ENCODE measurements at regions not wholly inside any gene's neighbourhood (a gene's known extent, or its start where the extent isn't known, plus 50 kb on each side); places are given as distances from the start of the nearest gene placed in this dataset.
"Not testable (repeated sequence)": the region's sequence is repeated elsewhere in the genome, so short reads cannot be mapped to it uniquely, and the experiment has no call there.

DNA sequence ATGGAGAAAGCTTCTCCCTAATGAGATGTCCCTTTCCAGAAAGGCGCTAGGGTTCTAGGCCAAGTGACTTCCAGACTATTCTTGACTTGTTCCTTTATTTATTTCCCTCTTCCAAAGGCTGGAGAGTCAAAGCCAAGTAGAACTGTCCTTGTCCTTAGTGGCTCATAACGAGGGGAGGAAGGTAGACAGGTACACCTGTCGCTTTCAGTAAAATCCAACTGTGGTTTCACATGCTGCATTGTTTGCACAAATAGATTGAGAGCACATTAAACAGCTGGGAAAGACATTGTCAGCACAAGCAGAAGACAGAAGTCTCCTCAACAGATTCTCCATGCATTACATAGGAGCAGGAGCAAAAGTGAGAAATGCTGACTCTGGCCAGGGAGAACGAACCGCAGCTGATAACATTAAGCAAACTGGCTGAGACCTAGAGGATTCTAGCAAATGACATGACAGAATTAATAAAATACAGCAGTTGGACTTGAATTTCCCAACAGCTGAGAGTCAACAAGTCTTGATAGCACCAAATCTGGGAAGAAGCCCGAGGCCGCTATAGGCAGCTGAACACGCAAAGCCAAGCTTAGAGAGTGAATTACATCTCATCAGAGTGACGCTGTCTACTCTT lies 227.7 kb downstream of the TLE3 start:
- DNase-seq, result peak in 1 of 2 donors; percentile 25
- Histone ChIP-seq H3K9me3 (ENCODE audit: control insufficient read depth, low read depth, low read length) (no peaks in the 10 kb centered on the region), H3K4me1 (ENCODE audit: control insufficient read depth, insufficient read depth, low read length) (no peaks in the 10 kb centered on the region), H3K27ac (ENCODE audit: low read length) (no peak overlapping the region), H3K4me3 (ENCODE audit: low read length) (no peak overlapping the region), H3K36me3 (ENCODE audit: control insufficient read depth, insufficient read depth, low read length) (no peaks in the 10 kb centered on the region), H3K27me3 (ENCODE audit: control insufficient read depth, insufficient read depth, low read length) (no peaks in the 10 kb centered on the region)
- WGBS (ENCODE audit: insufficient coverage, low lambda C conversion rate), result 17% methylated on average over 1 of the region's 9 CpGs

DNA sequence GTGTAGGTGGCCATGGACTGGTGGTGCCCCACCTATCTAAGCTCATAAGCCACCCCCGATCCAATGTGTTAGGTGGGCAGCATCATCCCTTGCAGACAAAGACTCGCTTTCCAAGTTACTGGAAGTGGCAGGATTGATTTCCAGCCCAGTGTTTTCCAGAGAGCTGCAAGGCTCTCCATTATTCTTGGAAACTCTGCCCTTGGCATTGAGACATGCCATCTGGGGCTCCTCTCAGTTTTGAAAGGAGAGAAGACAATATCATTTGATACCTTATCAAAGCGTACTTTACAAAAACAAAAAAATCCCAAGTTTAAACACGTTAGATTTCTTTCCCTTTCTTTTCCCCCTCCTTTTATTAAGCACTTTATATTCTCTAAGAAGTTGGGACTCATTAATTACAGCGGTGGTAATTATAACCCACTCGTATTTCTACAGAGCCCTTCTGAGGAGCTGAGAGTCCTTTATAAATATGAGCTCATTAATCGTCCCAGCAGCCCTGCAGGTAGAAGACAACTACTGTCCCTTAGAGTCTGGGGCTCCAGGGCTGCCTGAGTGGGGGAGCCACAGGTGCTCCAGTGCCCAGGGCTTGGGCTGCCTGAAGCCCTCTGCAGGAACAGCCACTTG lies 226.1 kb downstream of the TLE3 start:
- whole genome bisulfite sequencing (ENCODE audit: insufficient coverage, low lambda C conversion rate), result 92% methylated on average over 2 of the region's 7 CpGs

DNA sequence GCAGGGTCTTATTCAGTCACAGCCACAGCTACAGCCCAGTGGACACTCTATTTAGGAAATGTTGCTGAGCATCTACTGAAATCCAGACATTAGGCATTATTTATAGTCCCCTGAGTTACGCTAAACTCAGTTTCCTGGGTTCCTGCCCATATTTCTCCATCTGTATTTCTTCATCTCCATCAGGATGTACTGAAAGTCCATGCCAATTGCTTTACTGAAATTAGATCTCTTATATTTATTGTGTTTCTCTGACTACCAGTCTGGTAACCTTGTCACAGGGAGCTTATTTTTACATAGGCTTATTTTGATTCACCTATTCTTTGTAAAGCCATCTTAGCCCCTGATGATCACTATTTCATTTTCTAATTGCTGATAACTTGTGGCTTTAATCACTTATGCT lies 223.9 kb downstream of the TLE3 start:
- Histone ChIP-seq H3K4me1 (ENCODE audit: control insufficient read depth, insufficient read depth, low read length) (peaks cover 10% of the 10 kb centered on the region), H3K9me3 (ENCODE audit: control insufficient read depth, low read depth, low read length) (no peaks in the 10 kb centered on the region), H3K36me3 (ENCODE audit: control insufficient read depth, insufficient read depth, low read length) (no peaks in the 10 kb centered on the region), H3K4me3 (ENCODE audit: low read length) (no peak overlapping the region), H3K27me3 (ENCODE audit: control insufficient read depth, insufficient read depth, low read length) (no peaks in the 10 kb centered on the region), H3K27ac (ENCODE audit: low read length) (no peak overlapping the region)
- DNase-seq, result no peak
- WGBS (ENCODE audit: insufficient coverage, low lambda C conversion rate), result 86% methylated on average over 1 of the region's 1 CpG

More for the DNA sequence above, 226.1 kb downstream of the TLE3 start:
- Histone ChIP-seq H3K27ac (ENCODE audit: low read length) (no peak overlapping the region), H3K9me3 (ENCODE audit: control insufficient read depth, low read depth, low read length) (no peaks in the 10 kb centered on the region), H3K4me3 (ENCODE audit: low read length) (no peak overlapping the region), H3K4me1 (ENCODE audit: control insufficient read depth, insufficient read depth, low read length) (peaks cover 8% of the 10 kb centered on the region), H3K36me3 (ENCODE audit: control insufficient read depth, insufficient read depth, low read length) (no peaks in the 10 kb centered on the region), H3K27me3 (ENCODE audit: control insufficient read depth, insufficient read depth, low read length) (no peaks in the 10 kb centered on the region)
- no peak for DNase-seq

DNA sequence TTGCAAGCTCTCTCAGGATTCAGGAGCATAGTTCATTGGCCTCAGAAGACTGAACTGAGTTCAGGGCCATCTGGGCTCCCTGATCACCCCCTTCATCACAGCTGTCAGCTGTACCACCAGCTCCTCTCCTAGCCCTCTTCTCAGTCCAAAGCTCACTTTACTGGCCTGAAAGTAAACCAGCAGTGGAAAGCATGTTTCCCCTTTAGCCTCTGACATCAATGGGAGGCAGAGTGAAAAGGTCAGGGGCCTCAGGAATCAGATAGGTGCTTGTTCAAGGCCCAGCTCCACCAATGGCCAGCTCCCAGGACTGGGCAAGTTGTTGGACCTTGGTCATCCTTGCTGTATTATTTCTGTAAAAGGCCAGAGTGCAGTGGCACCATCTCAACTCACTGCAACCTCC lies 223.4 kb downstream of the TLE3 start:
- no peaks in the 10 kb centered on the region for H3K9me3 ChIP-seq (ENCODE audit: control insufficient read depth, low read depth, low read length)
- no peak overlapping the region for H3K4me3 ChIP-seq (ENCODE audit: low read length)
- H3K27me3 ChIP-seq (ENCODE audit: control insufficient read depth, insufficient read depth, low read length), result no peaks in the 10 kb centered on the region

DNA sequence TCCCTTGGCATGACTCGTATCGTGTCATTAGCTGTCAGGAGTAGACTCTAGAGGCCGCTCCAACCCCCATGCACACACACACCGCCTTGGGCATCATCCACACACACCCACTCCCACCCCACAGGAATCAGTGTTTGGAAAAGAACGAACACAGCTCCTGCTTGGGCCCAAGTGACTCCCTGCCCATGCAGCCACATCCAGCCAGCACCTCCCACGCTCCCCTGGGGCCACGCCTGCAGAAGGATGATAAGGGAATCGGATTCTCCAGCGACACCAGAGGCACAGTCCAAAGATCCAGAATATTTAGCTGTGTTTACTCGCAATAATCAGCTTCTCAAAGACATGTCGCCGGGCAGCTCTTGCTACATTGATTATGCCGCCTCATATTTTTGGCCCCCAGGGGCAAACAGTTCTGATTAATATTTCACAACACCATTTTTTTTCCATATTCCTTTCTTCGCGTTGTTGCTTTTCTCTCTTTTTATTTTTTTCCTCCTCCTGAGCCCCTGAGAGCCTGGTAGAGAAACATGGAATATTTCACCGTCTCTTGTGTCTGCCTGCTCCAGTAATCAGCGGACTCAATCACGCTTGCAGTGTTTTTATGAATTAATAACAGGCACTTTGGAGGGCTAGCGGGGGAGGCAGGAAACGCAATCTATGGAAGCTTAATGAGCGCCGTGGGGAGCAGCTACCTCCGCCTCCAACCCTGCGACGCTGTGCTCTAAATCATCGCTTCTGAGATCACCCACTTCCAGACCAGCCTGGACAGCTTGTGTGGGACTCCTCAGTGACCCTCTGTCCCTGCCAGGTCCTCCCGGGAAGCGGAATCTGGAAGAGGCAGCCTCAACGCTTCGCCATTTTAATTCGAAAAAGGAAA lies 221.4 kb downstream of the TLE3 start:
- Histone ChIP-seq H3K9me3 (ENCODE audit: control insufficient read depth, low read depth, low read length) (no peaks in the 10 kb centered on the region), H3K27ac (ENCODE audit: low read length) (no peak overlapping the region), H3K4me1 (ENCODE audit: control insufficient read depth, insufficient read depth, low read length) (peaks cover 10% of the 10 kb centered on the region), H3K4me3 (ENCODE audit: low read length) (no peak overlapping the region), H3K27me3 (ENCODE audit: control insufficient read depth, insufficient read depth, low read length) (no peaks in the 10 kb centered on the region), H3K36me3 (ENCODE audit: control insufficient read depth, insufficient read depth, low read length) (no peaks in the 10 kb centered on the region)
- DNase-seq, result peak; percentile 32 to 71
- WGBS (ENCODE audit: insufficient coverage, low lambda C conversion rate), result 22% methylated on average over 5 of the region's 31 CpGs

More for the DNA sequence above, 223.4 kb downstream of the TLE3 start:
- Histone ChIP-seq H3K36me3 (ENCODE audit: control insufficient read depth, insufficient read depth, low read length) (no peaks in the 10 kb centered on the region), H3K4me1 (ENCODE audit: control insufficient read depth, insufficient read depth, low read length) (peaks cover 10% of the 10 kb centered on the region), H3K27ac (ENCODE audit: low read length) (no peak overlapping the region)
- DNase-seq, result no peak

DNA sequence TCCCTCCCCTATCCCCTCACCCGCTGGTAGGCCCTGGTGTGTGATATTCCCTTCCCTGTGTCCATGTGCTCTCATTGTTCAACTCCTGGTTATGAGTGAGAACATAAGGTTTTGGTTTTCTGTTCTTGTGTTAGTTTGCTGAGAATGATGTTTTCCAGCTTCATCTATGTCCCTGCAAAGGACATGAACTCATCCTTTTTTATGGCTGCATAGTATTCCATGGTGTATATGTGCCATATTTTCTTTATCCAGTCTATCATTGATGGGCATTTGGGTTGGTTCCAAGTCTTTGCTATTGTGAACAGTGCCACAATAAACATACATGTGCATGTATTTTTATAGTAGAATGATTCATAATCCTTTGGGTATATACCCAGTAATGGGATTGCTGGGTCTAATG lies 217.8 kb downstream of the TLE3 start:
- not testable (repeated sequence) for H3K36me3 ChIP-seq (ENCODE audit: control insufficient read depth, insufficient read depth, low read length); H3K9me3 ChIP-seq (ENCODE audit: control insufficient read depth, low read depth, low read length)

DNA sequence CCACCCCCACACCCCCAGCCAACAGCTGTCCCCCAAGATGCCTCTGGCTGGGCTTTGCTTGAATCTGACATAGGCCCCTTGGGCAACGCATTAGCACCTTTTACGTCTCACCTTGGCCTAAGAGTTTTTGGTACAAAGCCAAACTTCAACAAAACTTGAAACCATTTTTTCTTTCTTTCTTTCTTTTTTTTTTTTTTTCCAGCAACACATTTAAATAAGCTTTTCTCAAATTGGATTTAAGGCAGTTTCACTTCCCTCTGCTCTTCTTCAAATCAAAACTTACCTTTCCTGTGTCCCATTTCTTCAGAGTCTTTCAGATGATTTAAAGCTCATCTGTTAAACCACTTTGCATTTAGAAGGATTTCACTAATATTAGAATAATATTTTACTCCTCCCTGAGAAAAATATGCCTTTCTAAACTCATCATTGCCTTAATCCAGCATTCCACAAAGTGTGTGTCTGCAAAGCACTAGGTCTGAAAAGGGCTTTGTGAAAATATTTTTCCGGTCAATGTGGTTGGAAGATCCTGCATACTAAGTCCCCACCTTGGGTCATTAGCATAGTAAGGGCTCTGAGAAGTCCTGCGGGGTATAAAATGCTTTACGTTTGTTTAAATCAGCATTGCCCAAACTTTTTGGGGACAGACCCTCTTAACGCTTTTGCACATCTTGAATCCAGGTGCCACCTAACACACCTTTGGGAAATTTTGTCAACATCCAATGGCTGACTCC lies 217.0 kb downstream of the TLE3 start:
- no peak overlapping the region for H3K27ac ChIP-seq (ENCODE audit: low read length)
- WGBS (ENCODE audit: insufficient coverage, low lambda C conversion rate), result 88% methylated on average over 2 of the region's 6 CpGs
- H3K9me3 ChIP-seq (ENCODE audit: control insufficient read depth, low read depth, low read length), result no peaks in the 10 kb centered on the region
- H3K4me3 ChIP-seq (ENCODE audit: low read length), result no peak overlapping the region
- H3K36me3 ChIP-seq (ENCODE audit: control insufficient read depth, insufficient read depth, low read length), result no peaks in the 10 kb centered on the region
- H3K27me3 ChIP-seq (ENCODE audit: control insufficient read depth, insufficient read depth, low read length), result peaks cover 3% of the 10 kb centered on the region
- DNase-seq, result no peak
- H3K4me1 ChIP-seq (ENCODE audit: control insufficient read depth, insufficient read depth, low read length), result peaks cover 9% of the 10 kb centered on the region

More for the DNA sequence above, 217.8 kb downstream of the TLE3 start:
- H3K4me1 ChIP-seq (ENCODE audit: control insufficient read depth, insufficient read depth, low read length); DNase-seq; H3K27me3 ChIP-seq (ENCODE audit: control insufficient read depth, insufficient read depth, low read length); H3K4me3 ChIP-seq (ENCODE audit: low read length); H3K27ac ChIP-seq (ENCODE audit: low read length): not testable (repeated sequence)
- WGBS (ENCODE audit: insufficient coverage, low lambda C conversion rate), result no CpG with 5 or more reads among the region's 1 CpG

DNA sequence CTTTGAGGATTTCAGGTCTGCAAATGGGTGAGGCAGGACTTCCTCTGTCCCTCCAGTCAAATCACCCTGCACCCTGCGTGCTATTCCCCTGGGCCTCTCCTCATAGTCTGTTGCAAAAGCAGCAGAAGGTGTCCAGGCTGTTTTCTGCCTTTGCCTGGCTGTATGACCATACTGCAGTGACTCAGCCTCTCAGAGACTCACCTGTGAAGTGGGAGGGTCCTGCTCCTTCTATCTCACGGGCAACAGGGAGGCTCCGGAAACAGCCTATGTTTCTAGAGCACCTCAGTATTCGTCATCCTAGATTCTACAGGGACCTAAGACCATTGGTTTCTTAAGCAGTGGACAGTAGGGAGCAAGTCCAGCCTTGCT lies 216.4 kb downstream of the TLE3 start:
- H3K27me3 ChIP-seq (ENCODE audit: control insufficient read depth, insufficient read depth, low read length), result peaks cover 9% of the 10 kb centered on the region
- H3K9me3 ChIP-seq (ENCODE audit: control insufficient read depth, low read depth, low read length), result no peaks in the 10 kb centered on the region
- no peaks in the 10 kb centered on the region for H3K36me3 ChIP-seq (ENCODE audit: control insufficient read depth, insufficient read depth, low read length)
- no CpG with 5 or more reads among the region's 4 CpGs for WGBS (ENCODE audit: insufficient coverage, low lambda C conversion rate)
- no peak overlapping the region for H3K4me3 ChIP-seq (ENCODE audit: low read length)
- no peak overlapping the region for H3K27ac ChIP-seq (ENCODE audit: low read length)
- no peak for DNase-seq
- peaks cover 5% of the 10 kb centered on the region for H3K4me1 ChIP-seq (ENCODE audit: control insufficient read depth, insufficient read depth, low read length)

DNA sequence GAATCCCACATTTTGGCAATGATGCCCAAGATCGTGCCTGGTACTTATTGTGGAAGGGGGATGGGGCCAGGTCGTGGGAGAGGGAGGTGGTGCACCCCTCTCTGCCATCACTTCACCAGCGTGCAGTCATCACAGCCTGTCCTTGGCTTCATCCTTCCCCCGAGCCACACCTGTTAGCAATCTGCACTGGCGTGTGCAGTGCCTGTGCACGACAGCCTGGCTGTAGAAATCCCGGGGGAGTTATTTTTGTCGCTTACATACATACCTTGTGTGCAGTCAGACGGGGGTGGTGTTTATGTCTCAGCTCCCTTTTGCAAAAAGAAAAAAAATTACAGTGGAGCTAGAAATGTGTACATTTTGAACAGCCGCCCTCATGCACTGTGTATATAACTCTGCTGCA lies 216.0 kb downstream of the TLE3 start:
- H3K4me1 ChIP-seq (ENCODE audit: control insufficient read depth, insufficient read depth, low read length), result peaks cover under 1% of the 10 kb centered on the region
- DNase-seq, result no peak
- H3K27me3 ChIP-seq (ENCODE audit: control insufficient read depth, insufficient read depth, low read length), result peaks cover 13% of the 10 kb centered on the region
- H3K27ac ChIP-seq (ENCODE audit: low read length), result no peak overlapping the region
- WGBS (ENCODE audit: insufficient coverage, low lambda C conversion rate), result no CpG with 5 or more reads among the region's 10 CpGs
- no peak overlapping the region for H3K4me3 ChIP-seq (ENCODE audit: low read length)
- H3K36me3 ChIP-seq (ENCODE audit: control insufficient read depth, insufficient read depth, low read length), result no peaks in the 10 kb centered on the region
- H3K9me3 ChIP-seq (ENCODE audit: control insufficient read depth, low read depth, low read length), result no peaks in the 10 kb centered on the region

DNA sequence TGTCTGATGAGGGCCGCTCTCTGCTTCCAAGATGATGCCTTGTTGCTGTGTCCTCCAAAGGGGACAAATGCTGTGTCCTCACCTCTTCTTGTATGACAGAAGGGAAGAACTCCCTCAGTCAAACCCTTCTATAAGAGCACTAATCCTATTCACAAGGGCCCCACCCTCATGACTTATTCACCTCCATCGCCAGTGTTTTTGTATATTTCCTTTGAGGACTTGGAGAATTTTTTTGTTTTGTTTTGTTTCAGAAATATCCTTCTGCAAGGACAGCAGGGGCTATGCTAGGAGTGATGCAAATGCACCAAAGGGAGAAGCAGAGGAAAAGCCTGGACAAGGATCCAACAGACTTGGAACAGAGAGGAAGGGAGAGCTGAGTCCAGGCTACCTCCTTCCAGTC lies 214.4 kb downstream of the TLE3 start:
- Histone ChIP-seq H3K9me3 (ENCODE audit: control insufficient read depth, low read depth, low read length) (no peaks in the 10 kb centered on the region), H3K27me3 (ENCODE audit: control insufficient read depth, insufficient read depth, low read length) (peaks cover 24% of the 10 kb centered on the region), H3K36me3 (ENCODE audit: control insufficient read depth, insufficient read depth, low read length) (no peaks in the 10 kb centered on the region), H3K4me3 (ENCODE audit: low read length) (no peak overlapping the region), H3K4me1 (ENCODE audit: control insufficient read depth, insufficient read depth, low read length) (no peaks in the 10 kb centered on the region), H3K27ac (ENCODE audit: low read length) (no peak overlapping the region)
- no CpG with 5 or more reads among the region's 2 CpGs for WGBS (ENCODE audit: insufficient coverage, low lambda C conversion rate)
- no peak for DNase-seq
